Naive B cell (primary cell): ENCODE measurements at regions not wholly inside any gene's neighbourhood (a gene's known extent, or its start where the extent isn't known, plus 50 kb on each side); places are given as distances from the start of the nearest gene placed in this dataset.

Experiments
- ATAC-seq, 2 donors: fragments of 150-1000 bp; cut with Tn5 transposase; 2 replicates each; pipeline ENCODE4 v1.10.0; 2021; ENCODE audit warnings: low read depth in 2 of 2, mild to moderate bottlenecking in 2 of 2, moderate library complexity in 2 of 2
- DNase-seq: peaks from one replicate; pipeline ENCODE4 v3.0.0; 2022
- H3K27ac Mint-ChIP-seq, 6 donors: one replicate each; pipeline ENCODE4 v1.8.0; 2020 to 2022; ENCODE audit warnings: mild to moderate bottlenecking in 6 of 6, mixed read lengths in 6 of 6, moderate library complexity in 5 of 6, inconsistent platforms in 2 of 6
- H3K27me3 Mint-ChIP-seq, 3 donors: one replicate each; pipeline ENCODE4 v1.8.0; 2021 to 2022; ENCODE audit warnings: mixed read lengths in 3 of 3, mild to moderate bottlenecking in 1 of 3
- H3K36me3 Mint-ChIP-seq, 2 donors: one replicate each; pipeline ENCODE4 v1.8.0; 2020 to 2022; ENCODE audit warnings: mixed read lengths in 2 of 2, inconsistent platforms in 1 of 2, mild to moderate bottlenecking in 1 of 2
- H3K4me1 Mint-ChIP-seq, 3 donors: one replicate each; pipeline ENCODE4 v1.8.0; 2020 to 2022; ENCODE audit warnings: mixed read lengths in 3 of 3, inconsistent platforms in 1 of 3, mild to moderate bottlenecking in 1 of 3, moderate library complexity in 1 of 3
- H3K4me3 Mint-ChIP-seq, 8 donors: one replicate each; pipeline ENCODE4 v1.8.0; 2020 to 2022; ENCODE audit warnings: mild to moderate bottlenecking in 8 of 8, mixed read lengths in 8 of 8, moderate library complexity in 8 of 8, inconsistent platforms in 2 of 8
- H3K9me3 Mint-ChIP-seq, 7 donors: one replicate each; pipeline ENCODE4 v1.8.0; 2020 to 2022; ENCODE audit warnings: mixed read lengths in 7 of 7, mild to moderate bottlenecking in 5 of 7, inconsistent platforms in 2 of 7, moderate library complexity in 1 of 7

- DNase-seq, result no peak
These were observed 516.5 kb upstream of the MGAT4C start for GRCh38 chr12:86772696-86773095.

GRCh38 chr12:86770871-86771270, 514.7 kb upstream of the MGAT4C start:
- Mint-ChIP-seq H3K4me1 (no peaks in the 10 kb centered on the region), H3K4me3 (no peak overlapping the region), H3K27me3 (no peaks in the 10 kb centered on the region), H3K9me3 (peaks cover 0 to 8% (median 3%) of the 10 kb centered on the region in 7 donors), H3K27ac (no peak overlapping the region), H3K36me3 (no peaks in the 10 kb centered on the region)
- DNase-seq (no peak), ATAC-seq (no peak)

More at GRCh38 chr12:86772696-86773095, 516.5 kb upstream of the MGAT4C start:
- Mint-ChIP-seq H3K4me1 (no peaks in the 10 kb centered on the region), H3K9me3 (peaks cover 0 to 8% (median 2%) of the 10 kb centered on the region in 7 donors), H3K27ac (no peak overlapping the region), H3K36me3 (no peaks in the 10 kb centered on the region), H3K4me3 (no peak overlapping the region), H3K27me3 (no peaks in the 10 kb centered on the region)
- no peak for ATAC-seq

- ATAC-seq (no peak), DNase-seq (no peak)
- Mint-ChIP-seq H3K4me3 (no peak overlapping the region), H3K9me3 (peaks cover 0 to 2% (median 0%) of the 10 kb centered on the region in 7 donors), H3K4me1 (no peaks in the 10 kb centered on the region), H3K36me3 (no peaks in the 10 kb centered on the region), H3K27ac (no peak overlapping the region), H3K27me3 (no peaks in the 10 kb centered on the region)
These were observed 492.7 kb upstream of the MGAT4C start for GRCh38 chr12:86748894-86749293.

GRCh38 chr12:86744547-86745212, 488.5 kb upstream of the MGAT4C start:
- no peak for DNase-seq
- Mint-ChIP-seq H3K27me3 (no peaks in the 10 kb centered on the region), H3K36me3 (no peaks in the 10 kb centered on the region), H3K27ac (no peak overlapping the region), H3K4me3 (no peak overlapping the region), H3K9me3 (peaks cover 0 to 4% (median 0%) of the 10 kb centered on the region in 7 donors), H3K4me1 (no peaks in the 10 kb centered on the region)
- ATAC-seq, result no peak

- Mint-ChIP-seq H3K36me3 (no peaks in the 10 kb centered on the region), H3K4me1 (no peaks in the 10 kb centered on the region), H3K4me3 (no peak overlapping the region), H3K27me3 (no peaks in the 10 kb centered on the region), H3K9me3 (peaks cover 0 to 4% (median 0%) of the 10 kb centered on the region in 7 donors), H3K27ac (no peak overlapping the region)
- no peak for ATAC-seq
- DNase-seq, result no peak
These were observed 487.8 kb upstream of the MGAT4C start for GRCh38 chr12:86743875-86744536.

- no peak for ATAC-seq
- peaks cover 0 to 2% (median 0%) of the 10 kb centered on the region in 7 donors for H3K9me3 Mint-ChIP-seq
- H3K4me1 Mint-ChIP-seq, result no peaks in the 10 kb centered on the region
- no peak overlapping the region for H3K4me3 Mint-ChIP-seq
- no peaks in the 10 kb centered on the region for H3K27me3 Mint-ChIP-seq
- DNase-seq, result no peak
- no peak overlapping the region for H3K27ac Mint-ChIP-seq
- H3K36me3 Mint-ChIP-seq, result no peaks in the 10 kb centered on the region
These were observed 485.3 kb upstream of the MGAT4C start for GRCh38 chr12:86741531-86741930.

- DNase-seq (no peak), ATAC-seq (no peak)
- Mint-ChIP-seq H3K4me3 (no peak overlapping the region), H3K27ac (no peak overlapping the region), H3K27me3 (no peaks in the 10 kb centered on the region), H3K36me3 (no peaks in the 10 kb centered on the region), H3K4me1 (no peaks in the 10 kb centered on the region), H3K9me3 (peaks cover 0 to 4% (median 0%) of the 10 kb centered on the region in 7 donors)
These were observed 479.7 kb upstream of the MGAT4C start for GRCh38 chr12:86735851-86736250.

- DNase-seq (no peak), ATAC-seq (no peak)
- H3K36me3 Mint-ChIP-seq, result no peaks in the 10 kb centered on the region
- no peak overlapping the region for H3K27ac Mint-ChIP-seq
- H3K4me1 Mint-ChIP-seq, result no peaks in the 10 kb centered on the region
- H3K4me3 Mint-ChIP-seq, result no peak overlapping the region
- H3K27me3 Mint-ChIP-seq, result no peaks in the 10 kb centered on the region
- peaks cover 0 to 4% (median 0%) of the 10 kb centered on the region in 7 donors for H3K9me3 Mint-ChIP-seq
These were observed 478.9 kb upstream of the MGAT4C start for GRCh38 chr12:86735072-86735471.

GRCh38 chr12:86730233-86730632, 474.0 kb upstream of the MGAT4C start:
- no peak overlapping the region for H3K4me3 Mint-ChIP-seq
- peaks cover 0 to 2% (median 0%) of the 10 kb centered on the region in 7 donors for H3K9me3 Mint-ChIP-seq
- ATAC-seq (no peak), DNase-seq (no peak)
- H3K27ac Mint-ChIP-seq, result no peak overlapping the region
- H3K27me3 Mint-ChIP-seq, result no peaks in the 10 kb centered on the region
- H3K36me3 Mint-ChIP-seq, result no peaks in the 10 kb centered on the region
- H3K4me1 Mint-ChIP-seq, result no peaks in the 10 kb centered on the region

- peaks cover 0 to 2% (median 0%) of the 10 kb centered on the region in 7 donors for H3K9me3 Mint-ChIP-seq
- H3K36me3 Mint-ChIP-seq, result no peaks in the 10 kb centered on the region
- H3K27me3 Mint-ChIP-seq, result no peaks in the 10 kb centered on the region
- DNase-seq (no peak), ATAC-seq (no peak)
- no peak overlapping the region for H3K4me3 Mint-ChIP-seq
- no peak overlapping the region for H3K27ac Mint-ChIP-seq
- H3K4me1 Mint-ChIP-seq, result no peaks in the 10 kb centered on the region
These were observed 473.5 kb upstream of the MGAT4C start for GRCh38 chr12:86729739-86730138.

- Mint-ChIP-seq H3K27me3 (no peaks in the 10 kb centered on the region), H3K4me1 (no peaks in the 10 kb centered on the region), H3K9me3 (no peaks in the 10 kb centered on the region), H3K27ac (no peak overlapping the region), H3K4me3 (no peak overlapping the region), H3K36me3 (no peaks in the 10 kb centered on the region)
- DNase-seq, result no peak
- no peak for ATAC-seq
These were observed 471.0 kb upstream of the MGAT4C start for GRCh38 chr12:86727160-86727559.

- Mint-ChIP-seq H3K9me3 (peaks cover 0 to 4% (median 0%) of the 10 kb centered on the region in 7 donors), H3K27ac (no peak overlapping the region), H3K27me3 (no peaks in the 10 kb centered on the region), H3K36me3 (no peaks in the 10 kb centered on the region), H3K4me3 (no peak overlapping the region), H3K4me1 (no peaks in the 10 kb centered on the region)
- no peak for DNase-seq
- no peak for ATAC-seq
These were observed 468.5 kb upstream of the MGAT4C start for GRCh38 chr12:86724716-86725115.

GRCh38 chr12:86723326-86723725, 467.1 kb upstream of the MGAT4C start:
- Mint-ChIP-seq H3K4me1 (no peaks in the 10 kb centered on the region), H3K9me3 (peaks cover 0 to 4% (median 0%) of the 10 kb centered on the region in 7 donors), H3K36me3 (no peaks in the 10 kb centered on the region), H3K27ac (no peak overlapping the region), H3K4me3 (no peak overlapping the region), H3K27me3 (no peaks in the 10 kb centered on the region)
- ATAC-seq (no peak), DNase-seq (no peak)

GRCh38 chr12:86721713-86722397, 465.7 kb upstream of the MGAT4C start:
- Mint-ChIP-seq H3K27me3 (no peaks in the 10 kb centered on the region), H3K27ac (no peak overlapping the region), H3K9me3 (peaks cover 0 to 4% (median 0%) of the 10 kb centered on the region in 7 donors), H3K4me3 (no peak overlapping the region), H3K4me1 (no peaks in the 10 kb centered on the region), H3K36me3 (no peaks in the 10 kb centered on the region)
- ATAC-seq, result no peak
- no peak for DNase-seq
